Mucosa of rectum (tissue), 2 donors: ENCODE measurements at regions not wholly inside any gene's neighbourhood (a gene's known extent, or its start where the extent isn't known, plus 50 kb on each side); places are given as distances from the start of the nearest gene placed in this dataset.
"Not testable (repeated sequence)": the region's sequence is repeated elsewhere in the genome, so short reads cannot be mapped to it uniquely, and the experiment has no call there.

Experiments
- H3K27ac ChIP-seq, 2 donors: one replicate each; pipeline ENCODE4 v1.7.0; 2013; ENCODE audit warnings: inconsistent platforms in 2 of 2, low read depth in 2 of 2, low read length in 2 of 2
- H3K27me3 ChIP-seq, 2 donors: one replicate each; pipeline ENCODE4 v1.7.0; 2013; ENCODE audit warnings: low read length in 2 of 2; ENCODE audit not compliant: control insufficient read depth in 2 of 2, insufficient read depth in 2 of 2
- H3K36me3 ChIP-seq, 2 donors: one replicate each; pipeline ENCODE4 v1.7.0; 2013; ENCODE audit warnings: low read length in 2 of 2; ENCODE audit not compliant: control insufficient read depth in 2 of 2, insufficient read depth in 2 of 2
- H3K4me1 ChIP-seq, 2 donors: one replicate each; pipeline ENCODE4 v1.7.0; 2013; ENCODE audit warnings: low read length in 2 of 2, mild to moderate bottlenecking in 1 of 2; ENCODE audit not compliant: control insufficient read depth in 2 of 2, insufficient read depth in 2 of 2
- H3K4me3 ChIP-seq, 2 donors: one replicate each; pipeline ENCODE4 v1.7.0; 2013; ENCODE audit warnings: low read length in 2 of 2
- H3K9ac ChIP-seq, 2 donors: one replicate each; pipeline ENCODE4 v1.7.0; 2013; ENCODE audit warnings: low read length in 2 of 2, low read depth in 1 of 2, mild to moderate bottlenecking in 1 of 2
- H3K9me3 ChIP-seq, 2 donors: one replicate each; pipeline ENCODE4 v1.7.0; 2013; ENCODE audit warnings: low read length in 2 of 2; ENCODE audit not compliant: control insufficient read depth in 2 of 2
- donor health status: healthy.
- donor health status: Normal muscosa, but diverticular disease.

DNA sequence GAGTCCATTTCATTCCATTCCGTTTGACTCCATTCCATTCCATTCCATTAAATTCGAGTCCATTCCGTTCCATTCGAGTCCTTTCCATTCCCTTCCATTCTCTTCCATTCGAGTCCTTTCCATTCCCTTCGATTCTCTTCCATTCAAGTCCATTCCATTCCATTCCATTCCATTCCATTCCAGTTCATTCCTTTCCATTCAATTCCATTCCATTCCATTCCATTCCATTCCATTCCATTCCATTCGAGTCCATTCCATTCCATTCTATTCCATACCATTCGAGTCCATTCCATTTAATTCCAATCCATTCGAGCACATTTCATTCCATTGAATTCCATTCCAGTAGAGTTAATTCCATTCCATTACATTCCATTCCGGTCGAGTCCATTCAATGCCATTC, 1130.9 kb downstream of the RPIA start:
- H3K27ac ChIP-seq, H3K36me3 ChIP-seq, H3K4me1 ChIP-seq, H3K9ac ChIP-seq, H3K4me3 ChIP-seq, H3K27me3 ChIP-seq: not testable (repeated sequence)
- peaks cover 32 to 57% of the 10 kb centered on the region in 2 donors for H3K9me3 ChIP-seq

GRCh38 chr2:89823556-89823955, 1132.1 kb downstream of the RPIA start:
- H3K9ac ChIP-seq = no peak overlapping the region
- H3K36me3 ChIP-seq = no peaks in the 10 kb centered on the region
- no peak overlapping the region for H3K4me3 ChIP-seq
- no peaks in the 10 kb centered on the region for H3K27me3 ChIP-seq
- peaks cover 26 to 46% of the 10 kb centered on the region in 2 donors for H3K9me3 ChIP-seq
- no peak overlapping the region for H3K27ac ChIP-seq
- no peaks in the 10 kb centered on the region for H3K4me1 ChIP-seq

DNA sequence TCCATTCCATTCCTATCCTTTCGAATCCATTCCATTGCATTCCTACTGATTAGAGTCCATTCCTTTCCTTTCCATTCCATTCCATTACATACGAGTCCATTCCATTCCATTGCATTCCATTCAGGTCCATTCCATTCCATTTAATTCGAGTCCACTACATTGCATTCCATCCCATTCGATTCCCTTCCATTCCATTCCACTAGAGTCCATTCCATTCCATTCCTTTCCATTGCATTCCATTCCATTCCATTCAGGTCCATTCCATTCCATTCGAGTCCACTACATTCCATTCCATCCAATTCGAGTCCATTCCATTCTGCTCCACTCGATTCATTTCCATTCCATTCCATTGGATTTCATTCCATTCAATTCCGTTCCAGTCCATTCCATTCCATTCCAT, 1133.6 kb downstream of the RPIA start:
- Histone ChIP-seq H3K4me3 (no peak overlapping the region), H3K9ac (no peak overlapping the region), H3K27me3 (no peaks in the 10 kb centered on the region), H3K9me3 (peaks cover 11 to 42% of the 10 kb centered on the region in 2 donors), H3K27ac (no peak overlapping the region), H3K36me3 (no peaks in the 10 kb centered on the region), H3K4me1 (no peaks in the 10 kb centered on the region)

GRCh38 chr2:89826741-89827140, 1135.3 kb downstream of the RPIA start:
- H3K9me3 ChIP-seq = peaks cover 4 to 49% of the 10 kb centered on the region in 2 donors
- H3K4me3 ChIP-seq, H3K27me3 ChIP-seq: not testable (repeated sequence)

GRCh38 chr2:89827829-89828228, 1136.4 kb downstream of the RPIA start:
- H3K4me3 ChIP-seq, H3K9ac ChIP-seq, H3K4me1 ChIP-seq, H3K27me3 ChIP-seq, H3K36me3 ChIP-seq, H3K27ac ChIP-seq: not testable (repeated sequence)
- peaks cover 3 to 48% of the 10 kb centered on the region in 2 donors for H3K9me3 ChIP-seq

More at GRCh38 chr2:89826741-89827140, 1135.3 kb downstream of the RPIA start:
- not testable (repeated sequence) for H3K36me3 ChIP-seq, H3K4me1 ChIP-seq, H3K27ac ChIP-seq, H3K9ac ChIP-seq

DNA sequence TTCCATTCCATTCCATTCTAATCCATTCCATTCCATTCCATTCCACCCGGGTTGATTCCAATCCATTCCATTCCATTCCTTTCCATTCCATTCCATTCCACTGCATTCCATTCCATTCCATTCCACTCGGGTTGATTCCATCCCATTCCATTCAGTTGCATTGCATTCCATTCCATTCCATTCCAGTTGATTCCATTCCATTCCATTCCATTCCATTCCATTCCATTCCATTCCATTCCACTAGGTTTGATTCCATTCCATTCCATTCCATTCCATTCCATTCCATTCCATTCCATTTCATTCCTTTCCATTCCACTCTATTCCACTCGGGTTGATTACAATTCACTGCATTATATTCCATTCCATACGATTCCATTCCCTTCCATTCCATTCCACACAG, 1136.9 kb downstream of the RPIA start:
- H3K27me3 ChIP-seq, H3K36me3 ChIP-seq, H3K27ac ChIP-seq, H3K9ac ChIP-seq, H3K4me3 ChIP-seq, H3K4me1 ChIP-seq: not testable (repeated sequence)
- peaks cover 3 to 44% of the 10 kb centered on the region in 2 donors for H3K9me3 ChIP-seq

GRCh38 chr2:89828961-89829631, 1137.6 kb downstream of the RPIA start:
- H3K4me3 ChIP-seq, H3K27ac ChIP-seq, H3K9ac ChIP-seq, H3K4me1 ChIP-seq, H3K36me3 ChIP-seq, H3K27me3 ChIP-seq: not testable (repeated sequence)
- peaks cover 3 to 38% of the 10 kb centered on the region in 2 donors for H3K9me3 ChIP-seq

GRCh38 chr2:89829828-89830227, 1138.4 kb downstream of the RPIA start:
- Histone ChIP-seq H3K4me3 (no peak overlapping the region), H3K9ac (no peak overlapping the region), H3K27ac (no peak overlapping the region), H3K4me1 (no peaks in the 10 kb centered on the region), H3K36me3 (no peaks in the 10 kb centered on the region), H3K27me3 (no peaks in the 10 kb centered on the region), H3K9me3 (peaks cover 3 to 36% of the 10 kb centered on the region in 2 donors)

DNA sequence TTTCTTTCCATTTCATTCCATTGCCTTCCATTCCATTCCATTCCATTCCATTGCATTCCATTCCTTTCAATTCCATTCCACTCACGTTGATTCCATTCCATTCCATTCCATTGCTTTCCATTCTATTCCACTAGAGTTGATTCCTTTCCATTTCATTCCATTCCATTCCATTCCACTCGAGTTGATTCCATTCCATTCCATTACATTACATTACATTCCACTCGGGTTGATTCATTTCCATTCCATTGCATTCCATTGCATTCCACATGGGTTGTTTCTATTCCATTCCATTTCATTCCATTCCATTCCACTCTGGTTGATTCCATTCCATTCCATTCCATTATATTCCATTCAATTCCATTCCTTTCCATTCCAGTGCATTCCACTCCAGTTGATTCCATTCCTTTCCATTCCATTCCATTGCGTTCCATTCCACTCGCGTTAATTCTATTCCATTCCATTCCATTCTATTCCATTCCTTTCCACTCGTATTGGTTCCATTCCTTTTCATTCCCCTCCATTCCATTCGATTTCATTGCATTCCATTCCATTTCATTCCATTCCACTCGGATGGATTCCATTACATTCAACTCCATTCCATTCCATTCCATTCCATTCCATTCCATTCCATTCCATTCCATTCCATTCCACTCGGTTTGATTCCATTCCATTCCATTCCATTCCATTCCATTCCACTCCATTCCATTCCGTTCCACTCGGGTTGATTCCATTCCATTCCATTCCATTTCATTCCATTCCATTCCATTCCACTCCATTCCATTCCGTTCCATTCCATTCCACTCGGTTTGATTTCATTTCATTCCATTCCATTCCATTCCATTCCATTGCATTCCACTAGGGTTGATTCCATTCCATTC, 1139.1 kb downstream of the RPIA start:
- not testable (repeated sequence) for H3K36me3 ChIP-seq, H3K4me1 ChIP-seq, H3K27ac ChIP-seq, H3K9ac ChIP-seq, H3K4me3 ChIP-seq, H3K27me3 ChIP-seq
- H3K9me3 ChIP-seq = peaks cover 0 to 31% of the 10 kb centered on the region in 2 donors

DNA sequence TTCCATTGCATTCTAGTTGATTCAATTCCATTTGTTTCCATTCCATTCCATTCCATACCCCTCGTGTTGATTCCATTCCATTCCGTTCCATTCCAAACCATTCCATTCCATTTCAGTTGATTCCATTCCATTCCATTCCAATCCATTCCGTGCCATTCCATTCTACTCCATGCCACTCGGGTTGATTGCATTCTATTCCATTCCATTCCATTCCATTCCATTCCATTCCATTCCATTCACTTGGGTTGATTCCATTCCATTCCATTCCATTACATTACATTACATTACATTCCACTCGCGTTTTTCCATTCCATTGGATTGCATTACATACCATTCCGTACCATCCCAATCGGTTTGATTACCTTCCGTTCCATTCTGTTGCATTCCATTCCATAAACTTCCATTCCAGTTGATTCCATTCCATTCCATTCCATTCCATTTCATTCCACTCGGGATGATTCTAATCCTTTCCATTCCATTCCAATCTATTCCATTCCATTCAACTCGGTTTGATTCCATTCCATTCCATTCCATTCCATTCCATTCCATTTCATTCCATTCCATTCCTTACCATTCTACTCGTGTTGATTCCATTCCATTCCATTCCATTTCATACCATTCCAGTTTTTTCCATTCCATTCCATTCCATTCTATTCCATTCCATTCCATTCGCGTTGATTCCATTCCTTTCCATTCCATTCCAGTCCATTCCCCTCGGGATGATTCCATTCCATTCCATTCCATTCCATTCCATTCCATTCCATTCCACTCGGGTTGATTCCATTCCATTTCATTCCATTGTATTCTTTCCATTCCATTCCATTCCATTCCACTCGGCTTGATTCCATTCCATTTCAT, 1140.4 kb downstream of the RPIA start:
- Histone ChIP-seq H3K36me3 (no peaks in the 10 kb centered on the region), H3K27me3 (no peaks in the 10 kb centered on the region), H3K4me1 (no peaks in the 10 kb centered on the region), H3K9ac (no peak overlapping the region), H3K4me3 (no peak overlapping the region), H3K9me3 (peaks cover 0 to 35% of the 10 kb centered on the region in 2 donors), H3K27ac (no peak overlapping the region)
